Hepatocyte (in vitro differentiated cells): ENCODE measurements at regions not wholly inside any gene's neighbourhood (a gene's known extent, or its start where the extent isn't known, plus 50 kb on each side); places are given as distances from the start of the nearest gene placed in this dataset.

Experiments
- DNase-seq: peaks from one replicate; pipeline ENCODE4 v3.0.0-alpha.2; 2016; ENCODE audit warnings: low spot score
- H2AFZ ChIP-seq: fragments of 200-600 bp; sonication (generic); 2 replicates; pipeline ENCODE4 v1.6.0; 2016; ENCODE audit warnings: antibody characterized with exemption, mild to moderate bottlenecking
- H3K27ac ChIP-seq: fragments of 200-600 bp; sonication (generic); 2 replicates; pipeline ENCODE4 v1.5.1; 2016; ENCODE audit warnings: mild to moderate bottlenecking
- H3K27me3 ChIP-seq: fragments of 200-600 bp; sonication (generic); 2 replicates; pipeline ENCODE4 v1.6.1; 2016
- H3K36me3 ChIP-seq: fragments of 200-600 bp; sonication (generic); replicated peaks from 2 replicates; pipeline ENCODE4 v1.5.1; 2016; ENCODE audit warnings: low read depth; ENCODE audit not compliant: insufficient read depth
- H3K4me1 ChIP-seq: fragments of 200-600 bp; sonication (generic); 2 replicates; pipeline ENCODE4 v1.5.1; 2016; ENCODE audit warnings: mild to moderate bottlenecking, moderate library complexity; ENCODE audit not compliant: insufficient read depth
- H3K4me2 ChIP-seq: fragments of 200-600 bp; sonication (generic); 2 replicates; pipeline ENCODE4 v1.6.0; 2016
- H3K4me3 ChIP-seq: fragments of 200-600 bp; sonication (generic); 2 replicates; pipeline ENCODE4 v1.5.1; 2016; ENCODE audit warnings: mild to moderate bottlenecking
- H3K79me2 ChIP-seq: fragments of 200-600 bp; sonication (generic); 2 replicates; pipeline ENCODE4 v1.6.0; 2017; ENCODE audit warnings: mild to moderate bottlenecking
- H3K9me2 ChIP-seq: fragments of 200-600 bp; sonication (generic); replicated peaks from 2 replicates; pipeline ENCODE4 v1.6.0; 2017; ENCODE audit warnings: mild to moderate bottlenecking; ENCODE audit not compliant: insufficient read depth
- H3K9me3 ChIP-seq: fragments of 200-600 bp; sonication (generic); 2 replicates; pipeline ENCODE4 v1.5.1; 2016; ENCODE audit warnings: low read depth, mild to moderate bottlenecking
- H4K20me1 ChIP-seq: fragments of 200-600 bp; sonication (generic); 2 replicates; pipeline ENCODE4 v1.6.0; 2016; ENCODE audit warnings: mild to moderate bottlenecking; ENCODE audit not compliant: insufficient read depth, poor library complexity, severe bottlenecking
- EZH2 ChIP-seq: fragments of 200-600 bp; sonication (generic); IDR thresholded peaks from 2 replicates; pipeline ENCODE4 v1.6.1; 2016; ENCODE audit warnings: antibody characterized with exemption, mild to moderate bottlenecking, borderline replicate concordance
- EZH2phosphoT487 ChIP-seq: fragments of 200-600 bp; sonication (generic); IDR thresholded peaks from one replicate; pipeline ENCODE4 v1.6.1; 2018; ENCODE audit warnings: antibody characterized with exemption, mild to moderate bottlenecking, low read depth, moderate library complexity; ENCODE audit not compliant: unreplicated experiment, severe bottlenecking
- WGBS: methylation state at CpG from one replicate; pipeline ENCODE4 v1.1.6; 2016; ENCODE audit warnings: low lambda C conversion rate; ENCODE audit errors: missing lambda C conversion rate; 5-methylcytosine and 5-hydroxymethylcytosine counted together
- TF ChIP-seq, protein P1 (sequence below): fragments of 200-600 bp; sonication (generic); IDR thresholded peaks from 2 replicates; pipeline ENCODE4 v1.5.1; 2016; ENCODE audit warnings: antibody characterized with exemption, mild to moderate bottlenecking; ENCODE audit not compliant: poor library complexity

DNA sequence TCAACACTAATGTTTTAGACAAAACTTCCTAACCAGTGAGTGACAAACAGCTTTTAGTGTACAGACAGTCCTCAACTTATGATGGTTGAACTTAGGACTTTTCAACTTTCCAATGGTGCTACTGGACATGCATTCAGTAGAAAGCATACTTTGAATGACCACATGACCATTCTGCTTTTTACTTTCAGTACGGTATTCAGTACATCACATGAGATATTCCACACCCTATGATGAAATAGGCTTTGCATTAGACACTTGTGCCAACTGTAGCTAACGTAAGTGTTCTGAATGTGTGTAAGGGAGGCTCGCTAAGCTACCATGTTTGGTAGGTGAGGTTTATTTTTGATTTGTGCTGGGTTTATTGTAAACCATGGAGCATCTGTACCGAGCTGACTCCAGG, 113.7 kb downstream of the WNT7A start:
- H3K27me3 ChIP-seq, result no peaks in the 10 kb centered on the region
- H3K9me3 ChIP-seq, result no peaks in the 10 kb centered on the region
- no peak overlapping the region for H3K4me3 ChIP-seq
- WGBS, result 72% methylated on average over 4 of the region's 4 CpGs
- TF ChIP-seq, protein P1, sequence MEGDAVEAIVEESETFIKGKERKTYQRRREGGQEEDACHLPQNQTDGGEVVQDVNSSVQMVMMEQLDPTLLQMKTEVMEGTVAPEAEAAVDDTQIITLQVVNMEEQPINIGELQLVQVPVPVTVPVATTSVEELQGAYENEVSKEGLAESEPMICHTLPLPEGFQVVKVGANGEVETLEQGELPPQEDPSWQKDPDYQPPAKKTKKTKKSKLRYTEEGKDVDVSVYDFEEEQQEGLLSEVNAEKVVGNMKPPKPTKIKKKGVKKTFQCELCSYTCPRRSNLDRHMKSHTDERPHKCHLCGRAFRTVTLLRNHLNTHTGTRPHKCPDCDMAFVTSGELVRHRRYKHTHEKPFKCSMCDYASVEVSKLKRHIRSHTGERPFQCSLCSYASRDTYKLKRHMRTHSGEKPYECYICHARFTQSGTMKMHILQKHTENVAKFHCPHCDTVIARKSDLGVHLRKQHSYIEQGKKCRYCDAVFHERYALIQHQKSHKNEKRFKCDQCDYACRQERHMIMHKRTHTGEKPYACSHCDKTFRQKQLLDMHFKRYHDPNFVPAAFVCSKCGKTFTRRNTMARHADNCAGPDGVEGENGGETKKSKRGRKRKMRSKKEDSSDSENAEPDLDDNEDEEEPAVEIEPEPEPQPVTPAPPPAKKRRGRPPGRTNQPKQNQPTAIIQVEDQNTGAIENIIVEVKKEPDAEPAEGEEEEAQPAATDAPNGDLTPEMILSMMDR, result no peak
- TF ChIP-seq EZH2, result no peak
- TF ChIP-seq EZH2phosphoT487, result no peak
- no peak for DNase-seq
- no peak overlapping the region for H2AFZ ChIP-seq
- H3K79me2 ChIP-seq, result no peaks in the 10 kb centered on the region
- no peak overlapping the region for H3K27ac ChIP-seq
- no peaks in the 10 kb centered on the region for H4K20me1 ChIP-seq
- no peaks in the 10 kb centered on the region for H3K9me2 ChIP-seq
- H3K4me1 ChIP-seq, result peaks cover 11% of the 10 kb centered on the region
- no peak overlapping the region for H3K4me2 ChIP-seq
- no peaks in the 10 kb centered on the region for H3K36me3 ChIP-seq

DNA sequence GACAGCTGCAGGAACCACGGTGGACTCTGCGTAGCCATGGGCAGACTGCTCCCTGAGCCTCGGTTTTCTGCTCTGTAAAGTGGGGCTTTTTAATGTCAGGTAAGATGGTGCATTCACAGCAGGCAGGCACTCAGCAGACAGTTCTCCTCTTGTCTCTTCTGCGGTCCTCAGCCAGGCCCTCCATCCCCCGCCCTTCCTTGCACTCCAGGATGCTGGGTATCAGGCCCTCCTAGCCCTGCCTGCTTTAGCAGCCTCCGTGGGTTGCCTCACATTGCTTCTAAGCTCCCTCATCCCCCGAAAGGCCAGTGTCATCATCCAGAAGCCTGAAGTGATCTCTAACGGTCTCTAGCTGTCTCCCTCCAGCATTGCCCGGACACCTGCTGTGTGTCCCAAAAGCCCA, 115.7 kb downstream of the WNT7A start:
- WGBS, result 76% methylated on average over 9 of the region's 9 CpGs
- H4K20me1 ChIP-seq, result no peaks in the 10 kb centered on the region
- no peak overlapping the region for H3K4me2 ChIP-seq
- no peak for DNase-seq
- H3K4me1 ChIP-seq, result no peaks in the 10 kb centered on the region
- no peaks in the 10 kb centered on the region for H3K79me2 ChIP-seq
- H3K27me3 ChIP-seq, result no peaks in the 10 kb centered on the region
- no peak overlapping the region for H3K27ac ChIP-seq
- H2AFZ ChIP-seq, result no peak overlapping the region
- H3K4me3 ChIP-seq, result no peak overlapping the region
- H3K36me3 ChIP-seq, result no peaks in the 10 kb centered on the region
- no peaks in the 10 kb centered on the region for H3K9me3 ChIP-seq
- TF ChIP-seq, protein P1, result no peak
- TF ChIP-seq EZH2phosphoT487 (no peak), EZH2 (no peak)
- H3K9me2 ChIP-seq, result no peaks in the 10 kb centered on the region

DNA sequence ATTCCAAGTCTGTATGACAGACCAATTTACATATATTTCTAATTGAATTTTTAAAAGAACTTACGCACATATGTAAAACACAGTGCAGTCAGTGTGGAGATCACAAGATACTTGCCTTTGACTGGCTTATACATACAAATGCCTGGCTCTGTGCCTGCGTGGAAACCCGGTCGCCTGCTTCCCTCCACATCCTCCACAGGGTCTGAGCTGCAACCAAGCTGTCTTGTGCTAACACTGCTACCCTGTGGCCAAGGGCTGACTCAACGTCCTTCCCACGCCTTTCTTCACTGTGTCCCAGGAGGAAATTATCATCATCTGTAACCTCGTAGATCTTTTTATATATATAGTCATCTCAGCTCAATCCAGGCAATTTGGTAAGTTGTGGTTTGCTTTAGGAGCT, 117.0 kb downstream of the WNT7A start:
- no peaks in the 10 kb centered on the region for H3K36me3 ChIP-seq
- H2AFZ ChIP-seq, result no peak overlapping the region
- WGBS, result 90% methylated on average over 7 of the region's 7 CpGs
- H3K9me2 ChIP-seq, result no peaks in the 10 kb centered on the region
- no peak overlapping the region for H3K4me2 ChIP-seq
- TF ChIP-seq EZH2phosphoT487 (no peak), EZH2 (no peak)
- TF ChIP-seq, protein P1, result no peak
- no peaks in the 10 kb centered on the region for H3K27me3 ChIP-seq
- no peaks in the 10 kb centered on the region for H3K79me2 ChIP-seq
- no peak overlapping the region for H3K4me3 ChIP-seq
- no peaks in the 10 kb centered on the region for H3K9me3 ChIP-seq
- no peak overlapping the region for H3K27ac ChIP-seq
- no peak for DNase-seq
- no peaks in the 10 kb centered on the region for H3K4me1 ChIP-seq
- H4K20me1 ChIP-seq, result no peaks in the 10 kb centered on the region

DNA sequence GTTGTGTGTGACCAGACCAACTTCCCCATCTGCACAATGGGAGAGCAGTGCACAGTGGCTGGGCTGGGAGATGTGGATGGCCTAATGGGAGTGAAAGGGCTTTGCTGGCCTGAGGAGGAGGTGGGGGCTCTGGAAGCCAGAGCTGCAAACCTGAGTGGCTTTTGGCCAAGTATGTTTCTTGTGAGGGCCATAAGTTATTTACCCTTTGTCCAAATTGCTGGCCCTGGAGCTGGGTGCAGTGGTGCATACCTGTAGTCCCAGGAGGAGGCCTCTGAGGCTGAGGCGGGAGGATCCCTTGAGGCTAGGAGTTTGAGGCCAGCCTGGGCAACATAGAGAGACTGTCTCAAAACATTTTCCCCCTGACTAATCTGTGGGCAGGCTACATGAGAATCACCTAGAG, 129.1 kb downstream of the WNT7A start:
- H3K27ac ChIP-seq, result no peak overlapping the region
- no peaks in the 10 kb centered on the region for H3K9me2 ChIP-seq
- H3K79me2 ChIP-seq, result no peaks in the 10 kb centered on the region
- H3K27me3 ChIP-seq, result no peaks in the 10 kb centered on the region
- H3K36me3 ChIP-seq, result no peaks in the 10 kb centered on the region
- no peak for DNase-seq
- no peaks in the 10 kb centered on the region for H4K20me1 ChIP-seq
- H3K9me3 ChIP-seq, result peaks cover 3% of the 10 kb centered on the region
- TF ChIP-seq EZH2phosphoT487, result no peak
- TF ChIP-seq EZH2, result no peak
- TF ChIP-seq, protein P1, result no peak
- H3K4me1 ChIP-seq, result no peaks in the 10 kb centered on the region
- no peak overlapping the region for H3K4me2 ChIP-seq
- no peak overlapping the region for H3K4me3 ChIP-seq
- WGBS, result 83% methylated on average over 1 of the region's 1 CpG
- no peak overlapping the region for H2AFZ ChIP-seq
